B cell (primary cell): ENCODE measurements at regions not wholly inside any gene's neighbourhood (a gene's known extent, or its start where the extent isn't known, plus 50 kb on each side); places are given as distances from the start of the nearest gene placed in this dataset.

Source experiments
- ATAC-seq: fragments of 200-7000 bp; cut with Tn5 transposase; one replicate; pipeline ENCODE4 v1.10.0; 2021; ENCODE audit warnings: low read depth, mild to moderate bottlenecking, moderate number of reproducible peaks, moderate library complexity
- CTCF ChIA-PET: fragments of 350-600 bp; sonication (Branson Sonifier 250); formaldehyde crosslinking; loops from one replicate; lab custom pipeline; 2021; ENCODE audit warnings: antibody characterized with exemption, inconsistent platforms; lab: Charles Lee
- POLR2A ChIA-PET: fragments of 350-600 bp; sonication (Branson Sonifier 250); formaldehyde crosslinking; loops from one replicate; lab custom pipeline; 2021; ENCODE audit warnings: antibody characterized with exemption; lab: Charles Lee
- DNase-seq: peaks from one replicate; pipeline ENCODE4 v3.0.0; 2013
- H2AFZ ChIP-seq: 2 replicates; pipeline ENCODE4 v1.6.1; 2012; ENCODE audit warnings: mild to moderate bottlenecking, low read depth, low read length; ENCODE audit not compliant: insufficient read depth, poor library complexity, severe bottlenecking
- H3K27ac ChIP-seq, 2 donors: 1 replicate in 1 of 2; 2 replicates in 1 of 2; pipeline ENCODE4 v1.5.1; 2012 to 2013; ENCODE audit warnings: low read length in 2 of 2, mild to moderate bottlenecking in 2 of 2, moderate library complexity in 1 of 2
- H3K27me3 ChIP-seq, 4 experiments: fragments of 200-600 bp in 1 of 4; sonication (generic) in 1 of 4; replicated peaks in 1 of 4; 1 replicate in 2 of 4; 2 replicates in 2 of 4; pipeline versions ENCODE4 v1.6.1 to v1.7.0; 2013 to 2016; ENCODE audit warnings: low read length in 3 of 4, mild to moderate bottlenecking in 2 of 4, mixed read lengths in 1 of 4, moderate library complexity in 1 of 4; ENCODE audit not compliant: insufficient read depth in 4 of 4, control insufficient read depth in 3 of 4; ENCODE audit errors: control extremely low read depth in 1 of 4
- H3K36me3 ChIP-seq, 2 experiments: replicated peaks in 1 of 2; 1 replicate in 1 of 2; 2 replicates in 1 of 2; pipeline versions ENCODE4 v1.6.1 to v1.7.1; 2013; ENCODE audit warnings: low read length in 1 of 2; ENCODE audit not compliant: insufficient read depth in 2 of 2, control insufficient read depth in 1 of 2; ENCODE audit errors: control extremely low read depth in 1 of 2, extremely low read depth in 1 of 2
- H3K4me1 ChIP-seq, 2 donors: fragments of 200-600 bp in 1 of 2; sonication (generic) in 1 of 2; 1 replicate in 1 of 2; 2 replicates in 1 of 2; pipeline versions ENCODE4 v1.5.1 to v1.6.1; 2013 to 2017; ENCODE audit warnings: low read length in 2 of 2; ENCODE audit not compliant: control insufficient read depth in 2 of 2, insufficient read depth in 2 of 2
- H3K4me2 ChIP-seq: replicated peaks from 2 replicates; pipeline ENCODE3; 2012; ENCODE audit warnings: mild to moderate bottlenecking, low read depth, low read length; ENCODE audit not compliant: poor library complexity, severe bottlenecking
- H3K4me3 ChIP-seq, 5 experiments: fragments of 200-600 bp in 1 of 5; sonication (generic) in 1 of 5; 1 replicate in 3 of 5; 2 replicates in 2 of 5; pipeline versions ENCODE4 v1.5.1 to v1.7.0; 2011 to 2016; ENCODE audit warnings: low read length in 4 of 5, mild to moderate bottlenecking in 4 of 5, low read depth in 2 of 5, control low read depth in 1 of 5, moderate library complexity in 1 of 5; ENCODE audit not compliant: insufficient read depth in 1 of 5; ENCODE audit errors: control extremely low read depth in 1 of 5, extremely low read depth in 1 of 5
- H3K79me2 ChIP-seq: fragments of 200-600 bp; sonication (generic); one replicate; pipeline ENCODE4 v1.6.0; 2016; ENCODE audit warnings: low read length; ENCODE audit not compliant: control insufficient read depth, insufficient read depth
- H3K9ac ChIP-seq: fragments of 200-600 bp; sonication (generic); 2 replicates; pipeline ENCODE4 v1.6.1; 2017; ENCODE audit warnings: mild to moderate bottlenecking, low read length, moderate library complexity
- H3K9me3 ChIP-seq, 3 donors: one replicate each; pipeline versions ENCODE4 v1.6.1 to v1.7.1; 2013; ENCODE audit warnings: low read length in 2 of 3; ENCODE audit not compliant: control insufficient read depth in 2 of 3, insufficient read depth in 1 of 3; ENCODE audit errors: control extremely low read depth in 1 of 3
- H4K20me1 ChIP-seq: 2 replicates; pipeline ENCODE4 v1.6.0; 2012; ENCODE audit warnings: mild to moderate bottlenecking, low read length; ENCODE audit not compliant: insufficient read depth, control insufficient read depth, poor library complexity, severe bottlenecking
- H3K27ac Mint-ChIP-seq: one replicate; pipeline ENCODE4 v1.8.0; 2021; ENCODE audit warnings: mixed read lengths
- H3K27me3 Mint-ChIP-seq: one replicate; pipeline ENCODE4 v1.8.0; 2021; ENCODE audit warnings: mixed read lengths
- H3K4me1 Mint-ChIP-seq: one replicate; pipeline ENCODE4 v1.8.0; 2021; ENCODE audit warnings: mixed read lengths
- H3K4me3 Mint-ChIP-seq: one replicate; pipeline ENCODE4 v1.8.0; 2021; ENCODE audit warnings: mixed read lengths
- H3K9me3 Mint-ChIP-seq: one replicate; pipeline ENCODE4 v1.8.0; 2022; ENCODE audit warnings: mixed read lengths; ENCODE audit not compliant: insufficient read depth
- EZH2 ChIP-seq: IDR thresholded peaks from 2 replicates; pipeline ENCODE4 v1.6.1; 2012; ENCODE audit warnings: borderline replicate concordance, low read depth, mild to moderate bottlenecking, moderate library complexity, low read length; ENCODE audit not compliant: insufficient read depth, poor library complexity, severe bottlenecking
- WGBS: methylation state at CpG from one replicate; pipeline ENCODE4 v1.1.5; 2013; ENCODE audit warnings: missing lambda C conversion rate; ENCODE audit not compliant: insufficient coverage; 5-methylcytosine and 5-hydroxymethylcytosine counted together
- intact Hi-C: fragments of 100-400 bp; cut with micrococcal nuclease; formaldehyde crosslinking; loops from one replicate; pipeline ENCODE4 v1.10.0; 2022
- TF ChIP-seq, protein P1 (sequence below): fragments of 200-600 bp; IDR thresholded peaks from one replicate; pipeline ENCODE4 v1.8.0; 2022; ENCODE audit warnings: antibody characterized with exemption, mild to moderate bottlenecking

DNA sequence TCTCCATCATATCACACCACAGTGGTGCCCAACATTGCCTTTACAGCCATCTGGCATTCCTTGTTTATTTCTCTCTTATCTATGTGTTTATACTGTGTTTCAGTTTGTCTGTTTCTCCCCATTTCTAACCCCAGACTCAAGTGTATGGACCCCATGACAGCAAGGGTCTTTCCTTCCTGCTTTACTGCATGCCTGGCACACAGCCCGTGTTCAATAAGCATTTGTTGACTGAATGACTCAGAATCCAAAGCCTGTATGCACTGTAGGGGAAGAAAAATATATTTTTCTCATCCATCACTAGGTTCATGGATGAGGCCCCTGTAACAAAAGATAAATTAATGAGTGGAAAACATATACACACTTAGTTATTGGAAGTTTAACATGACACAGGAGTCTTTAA lies 190.8 kb upstream of the SEMA6A start:
- ChIA-PET POLR2A (no interaction called here), CTCF (no interaction called here)
- peaks cover 7% of the 10 kb centered on the region for H3K27me3 Mint-ChIP-seq
- H4K20me1 ChIP-seq: no peaks in the 10 kb centered on the region
- H3K9me3 Mint-ChIP-seq: no peaks in the 10 kb centered on the region
- H3K27ac ChIP-seq: no peak overlapping the region
- H3K4me2 ChIP-seq: no peak overlapping the region
- no peaks in the 10 kb centered on the region for H3K27me3 ChIP-seq
- no peak overlapping the region for H3K4me3 ChIP-seq
- no peaks in the 10 kb centered on the region for H3K36me3 ChIP-seq
- no peaks in the 10 kb centered on the region for H3K4me1 ChIP-seq
- no peak for TF ChIP-seq EZH2
- TF ChIP-seq, protein P1, sequence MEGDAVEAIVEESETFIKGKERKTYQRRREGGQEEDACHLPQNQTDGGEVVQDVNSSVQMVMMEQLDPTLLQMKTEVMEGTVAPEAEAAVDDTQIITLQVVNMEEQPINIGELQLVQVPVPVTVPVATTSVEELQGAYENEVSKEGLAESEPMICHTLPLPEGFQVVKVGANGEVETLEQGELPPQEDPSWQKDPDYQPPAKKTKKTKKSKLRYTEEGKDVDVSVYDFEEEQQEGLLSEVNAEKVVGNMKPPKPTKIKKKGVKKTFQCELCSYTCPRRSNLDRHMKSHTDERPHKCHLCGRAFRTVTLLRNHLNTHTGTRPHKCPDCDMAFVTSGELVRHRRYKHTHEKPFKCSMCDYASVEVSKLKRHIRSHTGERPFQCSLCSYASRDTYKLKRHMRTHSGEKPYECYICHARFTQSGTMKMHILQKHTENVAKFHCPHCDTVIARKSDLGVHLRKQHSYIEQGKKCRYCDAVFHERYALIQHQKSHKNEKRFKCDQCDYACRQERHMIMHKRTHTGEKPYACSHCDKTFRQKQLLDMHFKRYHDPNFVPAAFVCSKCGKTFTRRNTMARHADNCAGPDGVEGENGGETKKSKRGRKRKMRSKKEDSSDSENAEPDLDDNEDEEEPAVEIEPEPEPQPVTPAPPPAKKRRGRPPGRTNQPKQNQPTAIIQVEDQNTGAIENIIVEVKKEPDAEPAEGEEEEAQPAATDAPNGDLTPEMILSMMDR: no peak
- ATAC-seq (no peak), DNase-seq (no peak)
- no peaks in the 10 kb centered on the region for H3K79me2 ChIP-seq
- H3K27ac Mint-ChIP-seq: no peak overlapping the region
- no peak overlapping the region for H3K9ac ChIP-seq
- no peaks in the 10 kb centered on the region for H3K9me3 ChIP-seq
- H3K4me3 Mint-ChIP-seq: no peak overlapping the region
- H2AFZ ChIP-seq: no peak overlapping the region
- intact Hi-C loops: no loop called here
- no peaks in the 10 kb centered on the region for H3K4me1 Mint-ChIP-seq
- no CpG with 5 or more reads among the region's 1 CpG for WGBS

DNA sequence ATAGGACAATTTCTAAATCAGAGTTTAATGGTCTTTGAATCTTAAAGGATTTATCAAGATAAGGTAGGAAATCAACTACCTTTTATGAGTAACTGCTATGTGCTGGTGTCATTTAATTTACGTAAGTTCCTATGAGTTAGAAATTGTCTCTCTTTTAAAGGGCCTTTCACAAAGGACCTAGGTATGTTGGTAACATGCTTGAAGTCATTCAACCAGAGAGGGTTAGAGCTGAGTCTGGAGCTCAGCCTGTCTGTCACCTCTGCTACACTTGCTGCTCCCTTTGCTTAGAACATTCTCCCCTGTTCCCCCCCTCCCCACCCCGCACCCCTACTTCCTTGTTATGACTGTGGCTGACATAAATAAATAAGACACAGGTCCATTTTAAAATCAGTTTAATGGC lies 190.3 kb upstream of the SEMA6A start:
- no peak for TF ChIP-seq EZH2
- TF ChIP-seq, protein P1: no peak
- Histone ChIP-seq H2AFZ (no peak overlapping the region), H3K9me3 (no peaks in the 10 kb centered on the region), H3K79me2 (no peaks in the 10 kb centered on the region), H3K36me3 (no peaks in the 10 kb centered on the region), H3K9ac (no peak overlapping the region), H3K27ac (no peak overlapping the region), H4K20me1 (no peaks in the 10 kb centered on the region), H3K4me3 (no peak overlapping the region), H3K4me2 (no peak overlapping the region), H3K27me3 (no peaks in the 10 kb centered on the region), H3K4me1 (no peaks in the 10 kb centered on the region)
- H3K9me3 Mint-ChIP-seq: no peaks in the 10 kb centered on the region
- POLR2A ChIA-PET: no interaction called here
- no peaks in the 10 kb centered on the region for H3K4me1 Mint-ChIP-seq
- intact Hi-C loops: no loop called here
- ATAC-seq (no peak), DNase-seq (no peak)
- no CpG with 5 or more reads among the region's 2 CpGs for WGBS
- H3K27me3 Mint-ChIP-seq: peaks cover 7% of the 10 kb centered on the region
- no peak overlapping the region for H3K27ac Mint-ChIP-seq
- H3K4me3 Mint-ChIP-seq: no peak overlapping the region
- CTCF ChIA-PET: no interaction called here
